OCI-LY1 (cell line): ENCODE measurements at regions not wholly inside any gene's neighbourhood (a gene's known extent, or its start where the extent isn't known, plus 50 kb on each side); places are given as distances from the start of the nearest gene placed in this dataset.

ENCODE experiments used
- CTCF ChIP-seq: fragments of 200-600 bp; sonication (generic), shearing (Covaris generic); IDR thresholded peaks from 2 replicates; pipeline ENCODE4 v1.5.1; 2017; ENCODE audit warnings: mild to moderate bottlenecking, antibody characterized with exemption, low read length, moderate library complexity, mixed read lengths
- EZH2 ChIP-seq: fragments of 200-600 bp; sonication (generic), shearing (Covaris generic); IDR thresholded peaks from 2 replicates; pipeline ENCODE4 v1.8.0; 2017; ENCODE audit warnings: borderline replicate concordance, mixed run types, mild to moderate bottlenecking, antibody characterized with exemption, low read length, moderate library complexity, mixed read lengths

GRCh38 chr1:105437847-105438246 lies 1618.6 kb upstream of the PRMT6 start:
- TF ChIP-seq CTCF (no peak), EZH2 (no peak)
